ENCODE measurements at regions not wholly inside any gene's neighbourhood (a gene's known extent, or its start where the extent isn't known, plus 50 kb on each side); places are given as distances from the start of the nearest gene placed in this dataset.

- no peaks in the 10 kb centered on the region for H3K36me3 ChIP-seq
- no peaks in the 10 kb centered on the region for H3K9me3 ChIP-seq (ENCODE audit: low read depth)
- no peak overlapping the region for H3K27ac ChIP-seq
Observed at GRCh38 chr7:81877890-81878289, 108.0 kb upstream of the HGF start.

GRCh38 chr7:81873559-81873958 lies 103.7 kb upstream of the HGF start:
- H3K4me3 ChIP-seq = no peak overlapping the region
- H3K4me1 ChIP-seq (ENCODE audit: low read depth) = no peaks in the 10 kb centered on the region
- no peaks in the 10 kb centered on the region for H3K9me3 ChIP-seq (ENCODE audit: low read depth)
- no peaks in the 10 kb centered on the region for H3K36me3 ChIP-seq
- H3K27ac ChIP-seq = no peak overlapping the region
- TF ChIP-seq CTCF (IDR thresholded peaks at IDR 0.05; ENCODE audit: low read depth, low read length) = no peak
- H3K27me3 ChIP-seq = no peaks in the 10 kb centered on the region
- peak in 1 of 2 donors; percentile 81 for DNase-seq (ENCODE audit: low read depth in 1 of 2, low spot score in 1 of 2)

More at GRCh38 chr7:81877890-81878289, 108.0 kb upstream of the HGF start:
- Histone ChIP-seq H3K4me3 (no peak overlapping the region), H3K27me3 (no peaks in the 10 kb centered on the region), H3K4me1 (ENCODE audit: low read depth) (no peaks in the 10 kb centered on the region)
- no peak for TF ChIP-seq CTCF (IDR thresholded peaks at IDR 0.05; ENCODE audit: low read depth, low read length)
- no peak for DNase-seq (ENCODE audit: low read depth in 1 of 2, low spot score in 1 of 2)

GRCh38 chr7:81871606-81872265 lies 101.9 kb upstream of the HGF start:
- H3K27ac ChIP-seq = no peak overlapping the region
- no peaks in the 10 kb centered on the region for H3K4me1 ChIP-seq (ENCODE audit: low read depth)
- no peaks in the 10 kb centered on the region for H3K9me3 ChIP-seq (ENCODE audit: low read depth)
- H3K4me3 ChIP-seq = no peak overlapping the region
- peak in 1 of 2 donors; percentile 59 for DNase-seq (ENCODE audit: low read depth in 1 of 2, low spot score in 1 of 2)
- H3K27me3 ChIP-seq = no peaks in the 10 kb centered on the region
- TF ChIP-seq CTCF (IDR thresholded peaks at IDR 0.05; ENCODE audit: low read depth, low read length) = no peak
- H3K36me3 ChIP-seq = no peaks in the 10 kb centered on the region

GRCh38 chr7:81870608-81871007 lies 100.8 kb upstream of the HGF start:
- no peak for TF ChIP-seq CTCF (IDR thresholded peaks at IDR 0.05; ENCODE audit: low read depth, low read length)

GRCh38 chr7:81869670-81870069 lies 99.8 kb upstream of the HGF start:
- no peak for TF ChIP-seq CTCF (IDR thresholded peaks at IDR 0.05; ENCODE audit: low read depth, low read length)
- H3K36me3 ChIP-seq = no peaks in the 10 kb centered on the region
- H3K27ac ChIP-seq = no peak overlapping the region
- no peaks in the 10 kb centered on the region for H3K9me3 ChIP-seq (ENCODE audit: low read depth)
- no peak overlapping the region for H3K4me3 ChIP-seq
- DNase-seq (ENCODE audit: low read depth in 1 of 2, low spot score in 1 of 2) = peak in 1 of 2 donors; percentile 52
- H3K27me3 ChIP-seq = no peaks in the 10 kb centered on the region
- no peaks in the 10 kb centered on the region for H3K4me1 ChIP-seq (ENCODE audit: low read depth)

More at GRCh38 chr7:81870608-81871007, 100.8 kb upstream of the HGF start:
- Histone ChIP-seq H3K27me3 (no peaks in the 10 kb centered on the region), H3K9me3 (ENCODE audit: low read depth) (no peaks in the 10 kb centered on the region), H3K4me3 (no peak overlapping the region), H3K27ac (no peak overlapping the region), H3K4me1 (ENCODE audit: low read depth) (no peaks in the 10 kb centered on the region), H3K36me3 (no peaks in the 10 kb centered on the region)
- no peak for DNase-seq (ENCODE audit: low read depth in 1 of 2, low spot score in 1 of 2)
